Suprapubic skin (tissue), 4 donors: ENCODE measurements at regions not wholly inside any gene's neighbourhood (a gene's known extent, or its start where the extent isn't known, plus 50 kb on each side); places are given as distances from the start of the nearest gene placed in this dataset.

Experiments used
- EP300 ChIP-seq: sonication (generic); formaldehyde crosslinking; IDR thresholded peaks from one replicate; pipeline ENCODE4 v1.6.1; 2017; ENCODE audit warnings: antibody characterized with exemption
- POLR2A ChIP-seq, 2 donors: fragments of 450-650 bp; IDR thresholded peaks; one replicate each; pipeline ENCODE4 v1.6.1; 2017; ENCODE audit warnings: antibody characterized with exemption in 2 of 2, mild to moderate bottlenecking in 2 of 2, moderate library complexity in 2 of 2
- POLR2AphosphoS5 ChIP-seq, 3 donors: sonication (generic); formaldehyde crosslinking; IDR thresholded peaks; one replicate each; pipeline ENCODE4 v1.6.1; 2017; ENCODE audit warnings: antibody characterized with exemption in 3 of 3
- TF ChIP-seq, protein P1 (sequence below), 2 donors: fragments of 200-600 bp in 1 of 2; fragments of 450-650 bp in 1 of 2; sonication (generic) in 1 of 2; IDR thresholded peaks; one replicate each; pipeline ENCODE4 v1.5.1; 2016 to 2019; ENCODE audit warnings: antibody characterized with exemption in 2 of 2, mild to moderate bottlenecking in 1 of 2, moderate library complexity in 1 of 2

DNA sequence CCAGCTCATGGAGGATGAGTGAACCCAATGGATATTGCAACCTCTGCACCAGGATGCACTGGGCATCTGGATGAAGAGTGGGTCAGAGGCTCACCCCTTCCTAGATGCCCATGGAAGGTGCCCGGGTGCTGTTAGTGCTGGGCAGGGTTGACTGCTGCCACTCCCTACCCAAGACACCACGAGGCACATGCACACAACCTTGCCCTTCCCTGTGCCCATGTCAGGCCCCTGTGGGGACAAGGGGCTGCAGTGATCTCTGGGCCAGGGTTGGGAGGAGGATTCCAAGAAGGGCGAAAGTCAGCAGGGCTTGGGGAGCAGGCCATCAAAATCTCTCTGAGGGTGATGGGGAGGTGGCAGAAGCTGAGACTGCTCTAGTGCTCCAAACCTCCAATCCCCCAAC lies 309.7 kb upstream of the ST6GAL2 start:
- TF ChIP-seq EP300 (no peak), POLR2AphosphoS5 (IDR thresholded peaks at IDR 0.05) (no peak), POLR2A (IDR thresholded peaks at IDR 0.05) (no peak)
- TF ChIP-seq, protein P1, sequence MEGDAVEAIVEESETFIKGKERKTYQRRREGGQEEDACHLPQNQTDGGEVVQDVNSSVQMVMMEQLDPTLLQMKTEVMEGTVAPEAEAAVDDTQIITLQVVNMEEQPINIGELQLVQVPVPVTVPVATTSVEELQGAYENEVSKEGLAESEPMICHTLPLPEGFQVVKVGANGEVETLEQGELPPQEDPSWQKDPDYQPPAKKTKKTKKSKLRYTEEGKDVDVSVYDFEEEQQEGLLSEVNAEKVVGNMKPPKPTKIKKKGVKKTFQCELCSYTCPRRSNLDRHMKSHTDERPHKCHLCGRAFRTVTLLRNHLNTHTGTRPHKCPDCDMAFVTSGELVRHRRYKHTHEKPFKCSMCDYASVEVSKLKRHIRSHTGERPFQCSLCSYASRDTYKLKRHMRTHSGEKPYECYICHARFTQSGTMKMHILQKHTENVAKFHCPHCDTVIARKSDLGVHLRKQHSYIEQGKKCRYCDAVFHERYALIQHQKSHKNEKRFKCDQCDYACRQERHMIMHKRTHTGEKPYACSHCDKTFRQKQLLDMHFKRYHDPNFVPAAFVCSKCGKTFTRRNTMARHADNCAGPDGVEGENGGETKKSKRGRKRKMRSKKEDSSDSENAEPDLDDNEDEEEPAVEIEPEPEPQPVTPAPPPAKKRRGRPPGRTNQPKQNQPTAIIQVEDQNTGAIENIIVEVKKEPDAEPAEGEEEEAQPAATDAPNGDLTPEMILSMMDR (IDR thresholded peaks at IDR 0.05), result no peak
